IMR-90 (cell line): ENCODE measurements at regions not wholly inside any gene's neighbourhood (a gene's known extent, or its start where the extent isn't known, plus 50 kb on each side); places are given as distances from the start of the nearest gene placed in this dataset.
"Not testable (repeated sequence)": the region's sequence is repeated elsewhere in the genome, so short reads cannot be mapped to it uniquely, and the experiment has no call there.

ENCODE experiments used
- ATAC-seq: fragments of 200-7000 bp; cut with Tn5 transposase; 2 replicates; pipeline ENCODE4 v1.9.1; 2020; ENCODE audit warnings: low read depth, mild to moderate bottlenecking, moderate library complexity
- BruUV-seq: library from RNA; stranded (reverse); fragments of 400-500 nt; replicated peaks from 2 replicates; lab custom pipeline; 2021; lab: Mats Ljungman, UMichigan
- CTCF ChIA-PET: fragments of 300-600 bp; formaldehyde crosslinking; extraction: SDS; loops from one replicate; lab custom pipeline; 2021; ENCODE audit warnings: antibody characterized with exemption; lab: Yijun Ruan, JAX
- POLR2A ChIA-PET: fragments of 300-600 bp; sonication (Branson Sonifier 250); formaldehyde crosslinking; loops from one replicate; lab custom pipeline; 2022; ENCODE audit warnings: antibody characterized with exemption; ENCODE audit not compliant: unreplicated experiment; lab: Charles Lee
- DNase-seq: peaks from one replicate; pipeline ENCODE4 v3.0.0; 2013
- H2AFZ ChIP-seq: replicated peaks from 2 replicates; pipeline ENCODE3; 2013; ENCODE audit warnings: low read length, mild to moderate bottlenecking; ENCODE audit not compliant: poor library complexity
- H2AK5ac ChIP-seq: 2 replicates; pipeline ENCODE4 v1.6.1; 2013; ENCODE audit warnings: low read depth, low read length, inconsistent platforms
- H2AK9ac ChIP-seq: replicated peaks from 2 replicates; pipeline ENCODE3; 2013; ENCODE audit warnings: mild to moderate bottlenecking, low read depth, low read length, moderate library complexity; ENCODE audit not compliant: poor library complexity
- H2BK120ac ChIP-seq: 2 replicates; pipeline ENCODE4 v1.6.1; 2013; ENCODE audit warnings: low read depth, low read length, inconsistent platforms
- H2BK15ac ChIP-seq: 3 replicates; pipeline ENCODE4 v1.6.1; 2013; ENCODE audit warnings: low read depth, low read length, inconsistent platforms
- H2BK20ac ChIP-seq: 2 replicates; pipeline ENCODE4 v1.6.1; 2013; ENCODE audit warnings: low read depth, mild to moderate bottlenecking, inconsistent platforms, low read length, moderate library complexity
- H2BK5ac ChIP-seq: 2 replicates; pipeline ENCODE4 v1.6.1; 2013; ENCODE audit warnings: mild to moderate bottlenecking, low read depth, low read length, inconsistent platforms; ENCODE audit not compliant: poor library complexity, severe bottlenecking
- H3K14ac ChIP-seq: replicated peaks from 2 replicates; pipeline ENCODE4 v1.6.1; 2013; ENCODE audit warnings: low read depth, low read length, inconsistent platforms
- H3K18ac ChIP-seq: 2 replicates; pipeline ENCODE4 v1.6.1; 2013; ENCODE audit warnings: low read depth, low read length, control low read depth
- H3K23ac ChIP-seq: 2 replicates; pipeline ENCODE4 v1.6.1; 2013; ENCODE audit warnings: low read depth, low read length, inconsistent platforms
- H3K27ac ChIP-seq: 2 replicates; pipeline ENCODE4 v1.5.1; 2013; ENCODE audit warnings: mild to moderate bottlenecking, control low read depth, low read length; ENCODE audit not compliant: insufficient read depth
- H3K27me3 ChIP-seq: 2 replicates; pipeline ENCODE4 v1.6.1; 2013; ENCODE audit warnings: low read length; ENCODE audit not compliant: control insufficient read depth, insufficient read depth
- H3K36me3 ChIP-seq: 2 replicates; pipeline ENCODE4 v1.6.1; 2013; ENCODE audit warnings: low read length, mixed read lengths; ENCODE audit not compliant: control insufficient read depth, insufficient read depth
- H3K4ac ChIP-seq: 2 replicates; pipeline ENCODE4 v1.6.1; 2013; ENCODE audit warnings: low read depth, low read length, inconsistent platforms
- H3K4me1 ChIP-seq: 2 replicates; pipeline ENCODE4 v1.6.1; 2013; ENCODE audit warnings: low read length, mixed read lengths; ENCODE audit not compliant: control insufficient read depth, insufficient read depth
- H3K4me2 ChIP-seq: 2 replicates; pipeline ENCODE4 v1.6.1; 2013; ENCODE audit warnings: low read depth, mild to moderate bottlenecking, control low read depth, low read length, moderate library complexity
- H3K4me3 ChIP-seq: 2 replicates; pipeline ENCODE4 v1.5.1; 2013; ENCODE audit warnings: low read depth, mild to moderate bottlenecking, control low read depth, low read length, moderate library complexity; ENCODE audit not compliant: insufficient read depth
- H3K56ac ChIP-seq: 2 replicates; pipeline ENCODE4 v1.6.1; 2013; ENCODE audit warnings: low read length, inconsistent platforms; ENCODE audit not compliant: insufficient read depth; ENCODE audit errors: extremely low read depth
- H3K79me1 ChIP-seq, 2 experiments: 2 replicates each; pipeline ENCODE4 v1.6.1; 2013; ENCODE audit warnings: low read length in 2 of 2, inconsistent platforms in 1 of 2, low read depth in 1 of 2
- H3K9ac ChIP-seq: 2 replicates; pipeline ENCODE4 v1.6.1; 2013; ENCODE audit warnings: low read depth, low read length, control low read depth
- H3K9me1 ChIP-seq: 2 replicates; pipeline ENCODE4 v1.6.1; 2013; ENCODE audit warnings: low read length, inconsistent platforms; ENCODE audit not compliant: insufficient read depth
- H3K9me3 ChIP-seq: 2 replicates; pipeline ENCODE4 v1.6.1; 2013; ENCODE audit warnings: low read length; ENCODE audit not compliant: control insufficient read depth, insufficient read depth
- H4K20me1 ChIP-seq: 2 replicates; pipeline ENCODE4 v1.6.1; 2013; ENCODE audit warnings: low read length, inconsistent platforms; ENCODE audit not compliant: insufficient read depth
- H4K5ac ChIP-seq: 2 replicates; pipeline ENCODE4 v1.6.1; 2013; ENCODE audit warnings: mild to moderate bottlenecking, low read depth, low read length, control low read depth
- H4K8ac ChIP-seq, 2 experiments: 2 replicates each; pipeline ENCODE4 v1.6.1; 2013; ENCODE audit warnings: low read depth in 2 of 2, low read length in 2 of 2, control low read depth in 1 of 2, inconsistent platforms in 1 of 2
- H4K91ac ChIP-seq: 2 replicates; pipeline ENCODE4 v1.6.1; 2013; ENCODE audit warnings: low read depth, low read length, inconsistent platforms; ENCODE audit not compliant: insufficient read depth
- WGBS, 2 experiments: methylation state at CpG; one replicate each; pipeline versions ENCODE4 v1.1.5 to v1.1.7; 2013; ENCODE audit warnings: missing lambda C conversion rate in 2 of 2; ENCODE audit not compliant: insufficient read length in 1 of 2; ENCODE audit errors: extremely low coverage in 2 of 2; 5-methylcytosine and 5-hydroxymethylcytosine counted together
- dilution Hi-C: fragments of 300-500 bp; cut with HindIII; formaldehyde crosslinking; loops from one replicate; pipeline ENCODE4 v1.14.3; 2018; ENCODE audit warnings: low sequenced_read_pairs; ENCODE audit not compliant: unreplicated experiment
- in situ Hi-C: fragments of 300-500 bp; cut with MboI; formaldehyde crosslinking; loops from 3 replicates; pipeline ENCODE4 v1.14.3; 2019; ENCODE audit warnings: low sequenced_read_pairs, inconsistent platforms, mixed read lengths
- intact Hi-C: fragments of 100-400 bp; cut with micrococcal nuclease; formaldehyde crosslinking; loops from 2 replicates; pipeline ENCODE4 v1.10.0; 2022

- POLR2A ChIA-PET, H2BK5ac ChIP-seq, CTCF ChIA-PET, H3K36me3 ChIP-seq, H3K14ac ChIP-seq, intact Hi-C loops, H3K4me3 ChIP-seq, H4K91ac ChIP-seq, H3K27ac ChIP-seq, H3K23ac ChIP-seq, H3K18ac ChIP-seq, H2BK20ac ChIP-seq, H3K27me3 ChIP-seq, H3K9ac ChIP-seq, H3K79me1 ChIP-seq, H3K9me3 ChIP-seq, H3K4me1 ChIP-seq, H2AK5ac ChIP-seq, H3K4me2 ChIP-seq, H2AFZ ChIP-seq, BruUV-seq, H2BK120ac ChIP-seq, H3K9me1 ChIP-seq, in situ Hi-C loops, H3K56ac ChIP-seq, H4K20me1 ChIP-seq, DNase-seq, H4K5ac ChIP-seq, ATAC-seq, dilution Hi-C loops, H2BK15ac ChIP-seq, H4K8ac ChIP-seq, H3K4ac ChIP-seq, H2AK9ac ChIP-seq: not testable (repeated sequence)
- 68% methylated on average over 4 of the region's 8 CpGs; no CpG with 5 or more reads in 1 of the 2 experiments for WGBS, 2 experiments
Observed at GRCh38 chrX:137122651-137123050, 88.9 kb upstream of the GPR101 start.
